ENCODE measurements at regions not wholly inside any gene's neighbourhood (a gene's known extent, or its start where the extent isn't known, plus 50 kb on each side); places are given as distances from the start of the nearest gene placed in this dataset.

DNA sequence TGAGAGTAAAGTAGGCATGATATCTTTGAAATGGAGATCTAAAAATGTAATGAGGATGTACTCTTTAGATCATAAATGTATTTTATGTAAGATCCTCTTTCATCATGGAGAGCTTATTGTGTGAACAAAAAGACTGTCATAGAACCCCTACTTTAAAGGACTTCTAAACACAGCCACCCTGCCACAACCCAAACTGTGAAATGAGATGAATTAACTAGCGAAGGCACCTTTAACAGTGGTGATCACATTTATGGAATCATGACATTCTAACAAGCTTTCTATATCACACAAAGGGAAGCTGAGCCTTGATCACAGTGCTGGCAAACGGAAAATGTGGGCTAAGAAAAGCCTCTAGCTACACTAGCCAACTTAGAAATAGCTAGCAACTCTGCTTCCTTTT is 1585.2 kb downstream of the EFNA5 start:
- TF ChIP-seq POLR2A (IDR thresholded peaks at IDR 0.05; ENCODE audit: borderline replicate concordance, extremely low read depth, insufficient read depth, insufficient read length): no peak
- no peak for TF ChIP-seq JUND (IDR thresholded peaks at IDR 0.05)

Measured in HCT116 (cell line).